Left ventricle myocardium inferior (tissue), 1 donor: ENCODE measurements at regions not wholly inside any gene's neighbourhood (a gene's known extent, or its start where the extent isn't known, plus 50 kb on each side); places are given as distances from the start of the nearest gene placed in this dataset.
"Not testable (repeated sequence)": the region's sequence is repeated elsewhere in the genome, so short reads cannot be mapped to it uniquely, and the experiment has no call there.

ENCODE experiments used
- DNase-seq: peaks from one replicate; pipeline ENCODE4 v3.0.0-alpha.2; 2020
- H3K27ac ChIP-seq: fragments of 200-600 bp; replicated peaks from 2 replicates; pipeline ENCODE4 v1.8.0; 2021
- H3K27me3 ChIP-seq: fragments of 200-600 bp; 2 replicates; pipeline ENCODE4 v1.8.0; 2021; ENCODE audit warnings: low read depth
- H3K36me3 ChIP-seq: fragments of 200-600 bp; 2 replicates; pipeline ENCODE4 v1.8.0; 2021
- H3K4me1 ChIP-seq: fragments of 200-600 bp; 2 replicates; pipeline ENCODE4 v1.8.0; 2021
- H3K4me3 ChIP-seq: fragments of 200-600 bp; 2 replicates; pipeline ENCODE4 v1.8.0; 2021; ENCODE audit warnings: mild to moderate bottlenecking, moderate library complexity
- H3K9me3 ChIP-seq: fragments of 200-600 bp; replicated peaks from 2 replicates; pipeline ENCODE4 v1.8.0; 2021
- intact Hi-C: fragments of 100-400 bp; cut with micrococcal nuclease; formaldehyde crosslinking; loops from one replicate; pipeline ENCODE4 v1.11.0; 2022
- TF ChIP-seq, protein P1 (sequence below): fragments of 200-600 bp; IDR thresholded peaks from 2 replicates; pipeline ENCODE4 v1.8.0; 2021; ENCODE audit warnings: antibody characterized with exemption, mild to moderate bottlenecking, borderline replicate concordance
- donor health status: DM: no; HTN: yes; CAD: no; lungs with severe emphysema.

- Histone ChIP-seq H3K9me3 (peaks cover 9% of the 10 kb centered on the region), H3K4me3 (no peak overlapping the region), H3K27ac (no peak overlapping the region), H3K27me3 (no peaks in the 10 kb centered on the region), H3K36me3 (no peaks in the 10 kb centered on the region), H3K4me1 (no peaks in the 10 kb centered on the region)
- TF ChIP-seq, protein P1, sequence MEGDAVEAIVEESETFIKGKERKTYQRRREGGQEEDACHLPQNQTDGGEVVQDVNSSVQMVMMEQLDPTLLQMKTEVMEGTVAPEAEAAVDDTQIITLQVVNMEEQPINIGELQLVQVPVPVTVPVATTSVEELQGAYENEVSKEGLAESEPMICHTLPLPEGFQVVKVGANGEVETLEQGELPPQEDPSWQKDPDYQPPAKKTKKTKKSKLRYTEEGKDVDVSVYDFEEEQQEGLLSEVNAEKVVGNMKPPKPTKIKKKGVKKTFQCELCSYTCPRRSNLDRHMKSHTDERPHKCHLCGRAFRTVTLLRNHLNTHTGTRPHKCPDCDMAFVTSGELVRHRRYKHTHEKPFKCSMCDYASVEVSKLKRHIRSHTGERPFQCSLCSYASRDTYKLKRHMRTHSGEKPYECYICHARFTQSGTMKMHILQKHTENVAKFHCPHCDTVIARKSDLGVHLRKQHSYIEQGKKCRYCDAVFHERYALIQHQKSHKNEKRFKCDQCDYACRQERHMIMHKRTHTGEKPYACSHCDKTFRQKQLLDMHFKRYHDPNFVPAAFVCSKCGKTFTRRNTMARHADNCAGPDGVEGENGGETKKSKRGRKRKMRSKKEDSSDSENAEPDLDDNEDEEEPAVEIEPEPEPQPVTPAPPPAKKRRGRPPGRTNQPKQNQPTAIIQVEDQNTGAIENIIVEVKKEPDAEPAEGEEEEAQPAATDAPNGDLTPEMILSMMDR, result no peak
- intact Hi-C loops, result no loop called here
- no peak for DNase-seq
Observed at GRCh38 chr14:49250517-49250916, 335.7 kb downstream of the RPS29 start.

- TF ChIP-seq, protein P1, result no peak
- H3K9me3 ChIP-seq, result peaks cover 9% of the 10 kb centered on the region
- intact Hi-C loops, result no loop called here
- no peak overlapping the region for H3K4me3 ChIP-seq
- no peaks in the 10 kb centered on the region for H3K4me1 ChIP-seq
- H3K36me3 ChIP-seq, result no peaks in the 10 kb centered on the region
- no peaks in the 10 kb centered on the region for H3K27me3 ChIP-seq
- no peak overlapping the region for H3K27ac ChIP-seq
- DNase-seq, result no peak
Observed at GRCh38 chr14:49250109-49250508, 336.1 kb downstream of the RPS29 start.

GRCh38 chr14:49249022-49249421 is 337.2 kb downstream of the RPS29 start:
- no peak overlapping the region for H3K27ac ChIP-seq
- no peaks in the 10 kb centered on the region for H3K27me3 ChIP-seq
- DNase-seq, result no peak
- H3K9me3 ChIP-seq, result peaks cover 9% of the 10 kb centered on the region
- no peaks in the 10 kb centered on the region for H3K4me1 ChIP-seq
- TF ChIP-seq, protein P1, result no peak
- no peaks in the 10 kb centered on the region for H3K36me3 ChIP-seq
- H3K4me3 ChIP-seq, result no peak overlapping the region
- intact Hi-C loops, result no loop called here

GRCh38 chr14:49243777-49244176 is 342.4 kb downstream of the RPS29 start:
- DNase-seq, H3K9me3 ChIP-seq, H3K36me3 ChIP-seq, H3K4me1 ChIP-seq, H3K4me3 ChIP-seq, H3K27ac ChIP-seq, intact Hi-C loops, H3K27me3 ChIP-seq: not testable (repeated sequence)

GRCh38 chr14:49240383-49240782 is 345.8 kb downstream of the RPS29 start:
- intact Hi-C loops, result no loop called here
- Histone ChIP-seq H3K27ac (no peak overlapping the region), H3K4me1 (no peaks in the 10 kb centered on the region), H3K4me3 (no peak overlapping the region), H3K27me3 (no peaks in the 10 kb centered on the region), H3K9me3 (peaks cover 18% of the 10 kb centered on the region), H3K36me3 (no peaks in the 10 kb centered on the region)
- TF ChIP-seq, protein P1, result no peak
- DNase-seq, result no peak

GRCh38 chr14:49228552-49228951 is 357.6 kb downstream of the RPS29 start:
- DNase-seq, result no peak
- intact Hi-C loops, result no loop called here
- no peaks in the 10 kb centered on the region for H3K36me3 ChIP-seq
- no peak overlapping the region for H3K4me3 ChIP-seq
- H3K9me3 ChIP-seq, result peaks cover 8% of the 10 kb centered on the region
- H3K4me1 ChIP-seq, result no peaks in the 10 kb centered on the region
- TF ChIP-seq, protein P1, result no peak
- no peak overlapping the region for H3K27ac ChIP-seq
- H3K27me3 ChIP-seq, result no peaks in the 10 kb centered on the region
